Thyroid gland (tissue), 4 donors: ENCODE measurements at regions not wholly inside any gene's neighbourhood (a gene's known extent, or its start where the extent isn't known, plus 50 kb on each side); places are given as distances from the start of the nearest gene placed in this dataset.

Experiments used
- DNase-seq, 2 donors: peaks; one replicate each; pipeline ENCODE4 v3.0.0-alpha.2; 2019
- H3K27ac ChIP-seq, 3 donors: fragments of 200-600 bp; sonication (generic); 1 replicate in 2 of 3; 2 replicates in 1 of 3; pipeline ENCODE4 v1.5.1; 2016 to 2019; ENCODE audit warnings: mild to moderate bottlenecking in 1 of 3, moderate library complexity in 1 of 3
- H3K27me3 ChIP-seq: fragments of 200-600 bp; sonication (generic); one replicate; pipeline ENCODE4 v1.5.1; 2019
- H3K36me3 ChIP-seq, 2 donors: fragments of 200-600 bp; sonication (generic); one replicate each; pipeline ENCODE4 v1.5.1; 2016 to 2019
- H3K4me1 ChIP-seq, 2 donors: fragments of 200-600 bp; sonication (generic); one replicate each; pipeline ENCODE4 v1.5.1; 2017 to 2019
- H3K4me3 ChIP-seq, 3 donors: fragments of 200-600 bp; sonication (generic); replicated peaks in 1 of 3; 1 replicate in 2 of 3; 2 replicates in 1 of 3; pipeline ENCODE4 v1.5.1; 2016; ENCODE audit warnings: mild to moderate bottlenecking in 1 of 3
- H3K9me3 ChIP-seq: fragments of 200-600 bp; sonication (generic); one replicate; pipeline ENCODE4 v1.5.1; 2017
- POLR2A ChIP-seq, 2 donors: fragments of 450-650 bp; IDR thresholded peaks; one replicate each; pipeline ENCODE4 v1.6.1; 2017; ENCODE audit warnings: antibody characterized with exemption in 2 of 2, mild to moderate bottlenecking in 2 of 2, moderate library complexity in 1 of 2
- WGBS, 2 donors: methylation state at CpG; one replicate each; pipeline ENCODE4 v1.1.5; 2017; 5-methylcytosine and 5-hydroxymethylcytosine counted together
- intact Hi-C: fragments of 100-400 bp; cut with DNase I; formaldehyde crosslinking; loops from one replicate; pipeline ENCODE4 v1.15.1; 2023
- TF ChIP-seq, protein P1 (sequence below), 6 experiments: fragments of 200-600 bp in 3 of 6; fragments of 450-650 bp in 3 of 6; sonication (generic) in 3 of 6; IDR thresholded peaks; one replicate each; pipeline ENCODE4 v1.5.1; 2016 to 2019; ENCODE audit warnings: antibody characterized with exemption in 6 of 6, mild to moderate bottlenecking in 2 of 6, inconsistent platforms in 1 of 6, moderate library complexity in 1 of 6

DNA sequence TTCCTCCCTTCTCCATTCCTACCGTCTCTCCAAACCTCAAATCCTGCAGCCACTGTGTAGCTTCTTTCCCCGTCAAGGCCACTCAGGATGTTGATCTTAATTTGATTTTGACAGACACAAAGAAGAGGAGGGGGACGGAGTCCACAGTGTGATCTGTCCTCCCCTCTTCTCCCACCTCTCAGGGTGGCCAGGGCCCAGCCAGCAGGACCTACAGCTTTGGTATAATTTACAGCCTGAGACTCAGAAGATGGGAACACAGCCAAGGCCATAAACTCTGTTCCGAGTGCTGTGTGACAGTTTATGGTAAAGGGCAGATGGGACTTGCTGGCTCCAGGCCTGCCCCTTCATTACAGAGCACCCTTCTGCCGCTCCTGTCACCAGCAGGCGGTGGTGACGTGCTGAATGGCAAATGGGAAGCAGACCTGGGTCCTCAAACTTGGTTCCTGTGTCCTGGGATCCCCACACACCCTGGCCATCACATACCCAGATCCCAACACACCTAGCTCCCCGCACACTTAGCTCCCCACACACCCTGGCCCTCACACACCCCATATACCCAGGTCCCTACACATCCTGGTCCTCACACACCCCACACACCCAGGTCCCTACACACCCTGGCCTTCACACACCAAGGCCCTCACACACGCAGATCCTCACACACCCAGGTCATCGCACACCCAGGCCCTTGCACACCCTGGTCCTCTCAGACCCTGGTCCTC, 71.6 kb downstream of the CD2 start:
- no peak for DNase-seq
- no peaks in the 10 kb centered on the region for H3K9me3 ChIP-seq
- 90 to 94% methylated on average over 10 of the region's 10 CpGs for WGBS, 2 donors
- no peaks in the 10 kb centered on the region for H3K36me3 ChIP-seq
- H3K27me3 ChIP-seq: no peaks in the 10 kb centered on the region
- H3K27ac ChIP-seq: no peak overlapping the region
- no peak overlapping the region for H3K4me3 ChIP-seq
- intact Hi-C loops: no loop called here
- no peak for TF ChIP-seq POLR2A (IDR thresholded peaks at IDR 0.05)
- TF ChIP-seq, protein P1, sequence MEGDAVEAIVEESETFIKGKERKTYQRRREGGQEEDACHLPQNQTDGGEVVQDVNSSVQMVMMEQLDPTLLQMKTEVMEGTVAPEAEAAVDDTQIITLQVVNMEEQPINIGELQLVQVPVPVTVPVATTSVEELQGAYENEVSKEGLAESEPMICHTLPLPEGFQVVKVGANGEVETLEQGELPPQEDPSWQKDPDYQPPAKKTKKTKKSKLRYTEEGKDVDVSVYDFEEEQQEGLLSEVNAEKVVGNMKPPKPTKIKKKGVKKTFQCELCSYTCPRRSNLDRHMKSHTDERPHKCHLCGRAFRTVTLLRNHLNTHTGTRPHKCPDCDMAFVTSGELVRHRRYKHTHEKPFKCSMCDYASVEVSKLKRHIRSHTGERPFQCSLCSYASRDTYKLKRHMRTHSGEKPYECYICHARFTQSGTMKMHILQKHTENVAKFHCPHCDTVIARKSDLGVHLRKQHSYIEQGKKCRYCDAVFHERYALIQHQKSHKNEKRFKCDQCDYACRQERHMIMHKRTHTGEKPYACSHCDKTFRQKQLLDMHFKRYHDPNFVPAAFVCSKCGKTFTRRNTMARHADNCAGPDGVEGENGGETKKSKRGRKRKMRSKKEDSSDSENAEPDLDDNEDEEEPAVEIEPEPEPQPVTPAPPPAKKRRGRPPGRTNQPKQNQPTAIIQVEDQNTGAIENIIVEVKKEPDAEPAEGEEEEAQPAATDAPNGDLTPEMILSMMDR (IDR thresholded peaks at IDR 0.05): no peak
- H3K4me1 ChIP-seq: no peaks in the 10 kb centered on the region

DNA sequence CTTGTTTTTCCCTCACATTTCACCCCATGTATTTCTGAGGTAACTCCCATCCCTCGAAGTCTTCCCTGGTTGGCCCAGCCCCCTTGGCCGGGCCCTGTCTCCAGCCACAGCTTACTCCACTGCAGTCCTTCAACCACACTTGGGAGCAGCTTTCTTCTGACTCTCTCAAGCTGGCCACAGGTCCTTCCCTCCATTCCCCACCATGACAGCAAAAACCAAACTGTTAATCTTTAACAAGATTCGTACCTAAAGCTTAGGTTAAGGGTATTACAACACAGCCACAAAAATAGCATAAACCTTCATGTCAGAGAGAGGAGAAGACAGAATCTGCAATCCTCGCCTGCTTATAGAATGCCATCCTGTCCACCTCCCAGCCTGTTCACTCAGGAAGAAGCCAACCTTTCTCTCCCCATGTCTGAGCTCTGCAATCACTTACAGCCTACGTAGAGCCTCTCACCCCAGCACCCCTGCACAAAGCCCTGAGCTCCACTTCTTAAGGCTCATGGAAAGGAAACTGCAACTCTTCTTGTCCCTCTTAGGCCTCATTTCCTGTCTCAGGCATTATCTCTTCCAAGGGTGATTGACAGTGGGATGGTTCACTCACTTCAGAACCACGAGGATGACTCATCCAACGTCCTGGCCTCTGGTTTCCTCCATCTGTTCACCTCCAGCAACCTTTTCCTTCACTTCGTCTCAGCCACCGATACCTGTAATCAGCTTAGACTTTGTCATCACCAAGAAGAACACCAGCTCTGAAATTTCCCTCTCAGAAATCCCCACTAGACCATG, 72.8 kb downstream of the CD2 start:
- H3K4me1 ChIP-seq: no peaks in the 10 kb centered on the region
- no peaks in the 10 kb centered on the region for H3K9me3 ChIP-seq
- intact Hi-C loops: no loop called here
- WGBS, 2 donors: 67 to 76% methylated on average over 9 of the region's 9 CpGs
- DNase-seq: no peak
- TF ChIP-seq, protein P1 (IDR thresholded peaks at IDR 0.05): no peak
- TF ChIP-seq POLR2A (IDR thresholded peaks at IDR 0.05): no peak
- H3K27ac ChIP-seq: no peak overlapping the region
- no peak overlapping the region for H3K4me3 ChIP-seq
- no peaks in the 10 kb centered on the region for H3K36me3 ChIP-seq
- H3K27me3 ChIP-seq: no peaks in the 10 kb centered on the region

DNA sequence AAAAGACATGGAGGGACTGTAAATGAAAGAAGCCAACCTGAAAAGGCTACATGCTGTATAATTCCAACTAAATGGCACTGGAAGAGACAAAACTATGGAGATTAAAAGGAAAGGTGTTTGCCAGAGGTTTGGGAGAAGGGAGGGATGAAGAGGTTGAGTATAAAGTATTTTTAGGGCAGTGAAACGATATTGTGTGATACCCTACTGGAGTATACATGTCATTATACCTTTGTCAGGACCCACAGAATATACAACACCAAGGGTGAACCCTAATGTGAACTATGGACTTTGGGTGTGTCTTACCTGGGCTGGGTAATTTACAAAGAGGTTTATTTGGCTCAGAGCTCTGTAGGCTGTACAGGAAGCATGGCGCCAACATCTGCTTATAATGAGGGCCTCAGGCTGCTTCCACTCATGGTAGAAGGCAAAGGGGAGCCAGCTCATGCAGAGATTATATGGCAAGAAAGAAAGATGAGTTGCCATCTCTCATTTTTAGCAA, 73.4 kb downstream of the CD2 start:
- Histone ChIP-seq H3K4me3 (no peak overlapping the region), H3K27me3 (no peaks in the 10 kb centered on the region), H3K9me3 (no peaks in the 10 kb centered on the region), H3K36me3 (no peaks in the 10 kb centered on the region), H3K4me1 (no peaks in the 10 kb centered on the region), H3K27ac (no peak overlapping the region)
- DNase-seq: no peak
- intact Hi-C loops: no loop called here
- WGBS, 2 donors: 90 to 94% methylated on average over 2 of the region's 2 CpGs
- TF ChIP-seq, protein P1 (IDR thresholded peaks at IDR 0.05): no peak
- TF ChIP-seq POLR2A (IDR thresholded peaks at IDR 0.05): no peak

DNA sequence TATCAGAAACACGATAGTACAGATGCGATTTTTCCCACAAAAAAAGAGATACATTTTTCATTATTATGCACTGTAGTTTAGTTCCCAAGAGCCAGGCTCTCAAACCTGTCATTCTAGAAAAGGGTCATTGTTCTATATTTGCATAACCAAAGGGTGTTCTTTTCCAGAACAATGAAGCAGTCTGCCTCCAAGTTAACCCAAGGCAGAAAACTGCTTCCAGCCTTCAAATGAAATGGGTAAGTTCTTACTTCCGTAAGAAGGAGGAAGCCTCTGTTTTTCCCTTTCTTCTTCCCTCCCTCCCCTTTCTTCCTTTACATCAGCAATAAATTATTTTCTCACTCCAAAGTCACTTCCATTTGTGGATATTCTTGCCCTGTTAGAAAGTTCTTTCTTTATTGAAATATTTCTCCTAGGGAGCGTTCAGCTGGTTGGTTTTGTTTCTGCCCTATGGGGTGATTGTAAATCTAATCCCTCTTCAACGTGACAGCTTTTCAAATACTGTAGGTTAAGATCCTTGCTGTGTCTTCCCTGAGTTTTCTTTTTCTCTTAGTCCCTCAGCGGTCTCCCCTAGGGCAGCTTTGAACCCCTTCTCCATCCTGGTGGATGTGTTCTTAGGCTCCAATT, 77.3 kb upstream of the PTGFRN start:
- intact Hi-C loops: no loop called here
- no peaks in the 10 kb centered on the region for H3K27me3 ChIP-seq
- H3K4me1 ChIP-seq: no peaks in the 10 kb centered on the region
- H3K9me3 ChIP-seq: no peaks in the 10 kb centered on the region
- 69 to 71% methylated on average over 6 of the region's 6 CpGs for WGBS, 2 donors
- DNase-seq: no peak
- no peak overlapping the region for H3K27ac ChIP-seq
- no peaks in the 10 kb centered on the region for H3K36me3 ChIP-seq
- no peak overlapping the region for H3K4me3 ChIP-seq
- TF ChIP-seq POLR2A (IDR thresholded peaks at IDR 0.05): no peak
- TF ChIP-seq, protein P1 (IDR thresholded peaks at IDR 0.05): no peak
